Superior temporal gyrus (tissue), 1 donor: ENCODE measurements at regions not wholly inside any gene's neighbourhood (a gene's known extent, or its start where the extent isn't known, plus 50 kb on each side); places are given as distances from the start of the nearest gene placed in this dataset.

Experiments
- DNase-seq: peaks from one replicate; pipeline ENCODE4 v3.0.0-alpha.2; 2016; ENCODE audit errors: extremely low spot score

- DNase-seq = no peak
Measured at GRCh38 chr13:105231579-105231978, 1303.9 kb downstream of the EFNB2 start.

- no peak for DNase-seq
Measured at GRCh38 chr13:105220881-105221280, 1314.6 kb downstream of the EFNB2 start.

GRCh38 chr13:105220063-105220462 lies 1315.4 kb downstream of the EFNB2 start:
- DNase-seq = no peak

DNA sequence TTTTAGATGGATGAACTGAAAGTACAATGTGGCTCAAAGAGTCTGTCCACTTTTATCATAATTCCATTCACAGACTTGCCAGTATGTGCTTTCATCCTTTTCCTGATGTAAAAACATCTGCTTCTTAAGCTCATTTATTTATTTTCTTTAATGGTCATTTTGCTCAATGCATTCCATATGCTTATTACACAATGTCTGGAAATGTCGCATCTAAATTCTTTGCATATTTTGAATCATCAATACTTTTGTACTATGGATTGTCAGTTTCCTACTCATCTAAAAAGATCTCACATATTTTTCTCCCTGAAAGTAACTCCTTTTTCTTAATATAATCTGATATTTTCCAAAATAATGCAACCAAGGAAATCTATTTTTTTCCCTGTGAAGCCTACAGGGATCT lies 1315.8 kb downstream of the EFNB2 start:
- DNase-seq = no peak

- DNase-seq = no peak
Measured at GRCh38 chr13:105213512-105213911, 1322.0 kb downstream of the EFNB2 start.

DNA sequence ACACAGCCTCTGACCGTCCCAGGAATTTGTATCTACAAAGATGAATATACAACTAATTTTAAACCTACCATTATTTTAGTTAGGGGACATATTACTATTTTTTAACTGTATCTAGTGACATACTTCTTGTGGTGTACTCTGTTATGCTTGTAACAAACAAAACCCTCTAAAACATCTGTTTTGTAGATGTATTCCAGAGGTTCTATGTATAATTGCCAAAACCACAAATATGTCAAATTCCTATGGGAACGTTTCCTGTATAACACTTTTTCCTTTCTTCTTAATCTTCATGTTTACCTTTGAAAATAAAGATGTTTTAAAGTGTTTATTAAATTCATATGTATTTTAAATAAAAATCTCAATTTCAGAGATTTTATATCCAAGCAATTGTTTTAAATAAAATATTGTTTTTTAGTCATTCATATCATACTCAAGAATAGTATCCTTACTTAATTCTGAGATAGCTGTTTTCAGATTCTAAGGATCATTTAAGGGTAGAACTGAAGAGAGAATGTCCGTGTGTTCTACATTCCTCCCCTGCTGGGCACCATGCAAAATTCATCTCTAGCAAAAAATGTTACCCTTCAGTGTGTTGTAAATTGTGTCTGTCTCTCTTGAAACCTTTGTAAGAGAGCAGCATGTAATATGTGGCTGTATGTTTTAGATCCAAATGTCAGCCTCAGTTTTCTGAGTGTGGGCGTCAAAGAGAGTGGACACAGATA lies 1327.7 kb downstream of the EFNB2 start:
- no peak for DNase-seq

DNA sequence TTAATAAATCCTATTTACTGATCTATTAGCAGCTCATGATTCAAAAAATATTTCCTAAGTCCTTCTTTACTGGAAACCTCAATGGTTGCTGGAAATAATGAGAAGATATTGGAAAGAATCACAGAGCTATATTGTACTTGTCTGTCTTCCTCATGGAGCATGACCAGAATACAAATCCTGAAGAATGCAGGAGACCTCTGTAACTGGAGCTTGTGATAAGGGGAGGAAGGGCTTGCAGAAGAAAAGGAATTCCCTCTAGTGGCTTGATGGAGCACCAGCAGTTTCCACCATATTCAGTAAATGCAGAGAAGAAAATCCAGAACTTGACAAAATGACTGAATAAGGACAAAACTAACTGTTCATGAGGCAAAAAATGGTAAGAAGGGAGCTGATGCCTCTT lies 1333.1 kb downstream of the EFNB2 start:
- DNase-seq = peak; percentile 83

GRCh38 chr13:105201351-105201750 lies 1334.1 kb downstream of the EFNB2 start:
- no peak for DNase-seq

GRCh38 chr13:105200181-105200580 lies 1335.3 kb downstream of the EFNB2 start:
- no peak for DNase-seq

DNA sequence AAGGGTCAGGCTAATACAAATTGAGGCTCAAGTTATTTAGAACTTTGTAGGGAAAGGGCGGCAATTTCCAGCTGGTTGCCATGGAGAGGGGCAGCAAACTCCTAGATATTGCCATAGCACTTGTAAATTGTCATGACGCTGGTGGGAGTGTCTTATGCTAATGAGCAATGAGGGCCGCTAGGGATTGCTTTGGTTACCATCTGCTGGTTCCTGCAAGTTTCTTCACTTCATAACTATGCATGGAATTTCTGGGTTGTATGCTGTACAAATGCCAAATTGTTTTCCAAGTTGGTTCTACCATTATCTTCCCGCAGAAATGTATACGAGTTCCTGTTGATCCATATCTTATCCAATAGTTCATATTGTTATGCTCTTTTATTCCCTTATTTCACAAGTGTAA lies 1339.4 kb downstream of the EFNB2 start:
- no peak for DNase-seq

- no peak for DNase-seq
Measured at GRCh38 chr13:105193026-105193425, 1342.4 kb downstream of the EFNB2 start.

- no peak for DNase-seq
Measured at GRCh38 chr13:105184201-105184600, 1351.3 kb downstream of the EFNB2 start.

DNA sequence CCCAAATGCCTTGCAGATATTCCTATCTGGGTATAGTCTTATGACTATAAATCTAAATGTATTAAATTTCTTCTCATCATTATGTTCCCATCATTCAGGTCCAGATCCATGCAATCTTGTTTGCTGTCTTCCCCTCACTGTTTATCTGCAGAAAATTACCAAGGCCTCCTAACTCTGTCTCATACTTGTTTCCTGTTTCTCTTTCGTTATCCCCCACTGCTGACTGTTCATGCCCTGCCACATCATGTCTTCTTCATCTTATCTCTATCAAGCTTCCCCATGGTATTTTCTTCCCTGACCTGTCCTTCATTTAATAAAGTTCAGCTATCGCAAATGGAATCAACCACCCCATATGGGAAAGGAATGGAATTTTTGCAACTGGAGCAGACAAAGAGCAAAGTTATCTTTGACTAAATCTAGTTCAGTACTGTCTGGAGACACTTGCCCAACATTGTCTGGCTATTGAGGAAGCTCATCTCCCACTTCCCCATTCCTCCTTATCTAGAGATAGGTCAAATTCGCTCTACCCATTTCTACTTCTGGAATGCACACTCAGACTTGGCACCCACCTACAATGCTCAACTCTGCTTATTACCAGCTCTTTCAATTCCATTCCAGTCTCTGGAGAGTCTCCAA lies 1358.1 kb downstream of the EFNB2 start:
- peak; percentile 42 for DNase-seq

DNA sequence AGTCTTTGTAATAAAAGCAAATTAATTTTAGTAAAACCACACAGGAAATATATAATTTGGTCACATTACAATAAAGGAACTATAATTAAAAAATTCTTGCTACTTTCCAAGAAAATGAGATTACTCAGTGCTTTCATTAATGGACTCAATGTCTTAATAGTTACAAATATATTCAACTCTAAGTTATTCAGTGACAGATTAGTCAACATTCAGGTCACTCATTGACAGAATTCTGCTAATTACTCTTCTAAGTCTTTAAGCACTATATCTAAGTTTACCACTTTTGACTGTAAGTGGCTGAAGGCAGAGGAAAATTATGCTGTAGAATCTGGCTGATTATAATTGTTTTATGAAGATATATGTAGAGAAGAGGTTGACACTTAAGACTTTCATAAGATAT lies 1365.0 kb downstream of the EFNB2 start:
- DNase-seq = no peak

- no peak for DNase-seq
Measured at GRCh38 chr13:105168295-105168694, 1367.2 kb downstream of the EFNB2 start.

DNA sequence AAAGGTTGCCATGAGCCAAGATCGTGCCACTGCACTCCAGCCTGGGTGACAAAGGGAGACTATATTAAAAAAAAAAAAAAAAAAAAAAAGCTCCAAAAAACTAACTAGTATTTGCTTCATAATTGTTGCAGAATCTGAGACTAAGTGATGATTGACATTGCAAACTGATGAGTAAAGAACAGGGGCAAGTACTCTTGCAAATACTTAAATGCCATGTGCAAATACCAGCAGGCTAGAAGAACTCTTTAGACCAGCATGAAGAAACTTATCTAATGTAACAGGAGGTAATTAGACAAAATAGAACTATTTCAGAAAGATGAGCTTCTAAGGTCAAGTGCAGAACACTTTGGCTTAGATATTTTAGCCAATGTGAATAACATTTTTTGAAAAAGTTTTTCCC lies 1368.1 kb downstream of the EFNB2 start:
- no peak for DNase-seq

DNA sequence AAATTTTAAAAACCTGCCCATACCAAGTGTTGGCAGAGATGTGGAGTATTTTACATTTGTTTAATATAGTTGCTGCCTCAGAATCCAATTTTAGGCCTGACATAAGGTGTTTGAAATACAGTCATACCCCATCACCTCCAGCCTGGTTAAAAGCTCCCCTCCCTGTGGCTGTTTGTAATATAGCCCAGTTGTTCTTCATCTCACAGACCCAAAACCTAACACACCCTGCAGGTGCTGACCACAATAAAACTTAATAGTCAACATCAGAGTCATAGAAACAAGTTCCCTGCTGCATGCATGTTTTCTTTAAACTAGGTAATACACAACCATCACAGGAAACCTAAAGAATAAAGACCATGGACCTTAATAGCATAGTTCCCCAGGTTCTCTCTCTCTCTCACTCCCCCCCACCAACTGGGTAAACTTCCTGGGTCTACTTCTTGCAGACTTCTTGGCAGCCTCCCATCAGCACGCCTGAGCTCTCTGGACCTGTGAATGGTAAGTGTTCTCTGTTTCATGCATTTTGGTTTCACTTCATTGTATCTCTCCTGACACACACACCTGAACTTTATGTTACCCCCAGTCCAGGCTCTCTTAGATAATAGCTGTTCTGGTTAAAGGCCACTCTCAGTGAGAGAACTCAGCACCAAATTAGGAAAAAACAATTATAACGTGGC lies 1369.9 kb downstream of the EFNB2 start:
- DNase-seq = no peak

- DNase-seq = no peak
Measured at GRCh38 chr13:105159841-105160240, 1375.6 kb downstream of the EFNB2 start.

DNA sequence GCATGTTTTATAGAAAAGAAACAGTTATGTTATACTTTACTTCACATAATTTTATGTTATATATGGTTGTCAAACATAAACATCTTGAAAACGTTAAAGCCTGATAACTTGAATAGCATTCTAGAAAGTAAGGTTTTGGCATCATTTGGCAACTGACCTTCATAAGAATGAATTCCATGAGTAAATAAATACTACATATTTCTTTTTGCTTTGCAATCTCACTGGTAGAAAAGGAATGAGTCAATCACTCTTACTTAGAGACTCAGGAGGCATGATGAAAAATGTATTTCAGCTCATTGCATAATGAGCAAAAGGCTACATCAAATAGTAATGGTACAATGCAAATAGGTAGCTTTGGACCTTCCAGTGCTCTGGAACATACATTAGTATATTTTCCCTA lies 1381.9 kb downstream of the EFNB2 start:
- no peak for DNase-seq

GRCh38 chr13:105151639-105152038 lies 1383.8 kb downstream of the EFNB2 start:
- no peak for DNase-seq

- DNase-seq = peak; percentile 49
Measured at GRCh38 chr13:105147461-105147860, 1388.0 kb downstream of the EFNB2 start.

- peak; percentile 80 for DNase-seq
Measured at GRCh38 chr13:105144936-105145335, 1390.5 kb downstream of the EFNB2 start.

- DNase-seq = no peak
Measured at GRCh38 chr13:105144020-105144419, 1391.4 kb downstream of the EFNB2 start.
